ENCODE measurements at regions not wholly inside any gene's neighbourhood (a gene's known extent, or its start where the extent isn't known, plus 50 kb on each side); places are given as distances from the start of the nearest gene placed in this dataset.

- TF ChIP-seq ZFP30 (CRISPR knock-in tag; IDR thresholded peaks at IDR 0.05) (no peak), ZNF70 (CRISPR knock-in tag; IDR thresholded peaks at IDR 0.05) (no peak), TCF4 (CRISPR knock-in tag; IDR thresholded peaks at IDR 0.05; ENCODE audit: borderline replicate concordance) (no peak; the same call in 1 of the 2 replicates), CREB5 (CRISPR knock-in tag; IDR thresholded peaks at IDR 0.05; ENCODE audit: low read depth) (no peak), RARB (CRISPR knock-in tag; IDR thresholded peaks at IDR 0.05) (no peak), ZC3H10 (CRISPR knock-in tag; IDR thresholded peaks at IDR 0.05) (no peak), TOX (CRISPR knock-in tag; IDR thresholded peaks at IDR 0.05; ENCODE audit: borderline replicate concordance) (no peak), ARNTL (CRISPR knock-in tag; IDR thresholded peaks at IDR 0.05; ENCODE audit: borderline replicate concordance, low read depth) (no peak), BACH2 (CRISPR knock-in tag; IDR thresholded peaks at IDR 0.05; ENCODE audit: borderline replicate concordance) (no peak), ZFP3 (CRISPR knock-in tag; IDR thresholded peaks at IDR 0.05) (no peak), CSDC2 (CRISPR knock-in tag; IDR thresholded peaks at IDR 0.05) (no peak), CSRNP3 (CRISPR knock-in tag; IDR thresholded peaks at IDR 0.05) (no peak), OSR1 (CRISPR knock-in tag; IDR thresholded peaks at IDR 0.05) (no peak)
Measured at GRCh38 chr6:167495506-167496401, 170.9 kb downstream of the TTLL2 start.

Measured in SK-N-SH treated with all-trans-retinoic acid at 6 μM for 48 hours (cell line).